ENCODE measurements at regions not wholly inside any gene's neighbourhood (a gene's known extent, or its start where the extent isn't known, plus 50 kb on each side); places are given as distances from the start of the nearest gene placed in this dataset.

- TF ChIP-seq CSRNP3 (CRISPR knock-in tag; IDR thresholded peaks at IDR 0.05): no peak
These were observed 515.4 kb downstream of the FUT8 start (continued) for GRCh38 chr14:65927931-65928356.

- ATAC-seq: no peak
- TF ChIP-seq ZFP3 (CRISPR knock-in tag; IDR thresholded peaks at IDR 0.05) (no peak), ZNF565 (CRISPR knock-in tag; conservative IDR thresholded peaks at IDR 0.05; ENCODE audit: low read depth) (no peak), TOX (CRISPR knock-in tag; IDR thresholded peaks at IDR 0.05; ENCODE audit: borderline replicate concordance) (no peak), POU6F1 (CRISPR knock-in tag; IDR thresholded peaks at IDR 0.05; ENCODE audit: borderline replicate concordance, low read depth) (no peak), ZFP30 (CRISPR knock-in tag; IDR thresholded peaks at IDR 0.05) (no peak), PATZ1 (CRISPR knock-in tag; IDR thresholded peaks at IDR 0.05; ENCODE audit: borderline replicate concordance) (no peak), PPARA (CRISPR knock-in tag; IDR thresholded peaks at IDR 0.05; ENCODE audit: borderline replicate concordance) (no peak), OSR1 (CRISPR knock-in tag; IDR thresholded peaks at IDR 0.05) (no peak), ZC3H10 (CRISPR knock-in tag; IDR thresholded peaks at IDR 0.05) (no peak), ZNF70 (CRISPR knock-in tag; IDR thresholded peaks at IDR 0.05) (no peak), SNAI2 (CRISPR knock-in tag; IDR thresholded peaks at IDR 0.05) (no peak), ZNF8 (CRISPR knock-in tag; IDR thresholded peaks at IDR 0.05) (no peak), CSRNP3 (CRISPR knock-in tag; IDR thresholded peaks at IDR 0.05) (no peak), CSDC2 (CRISPR knock-in tag; IDR thresholded peaks at IDR 0.05) (no peak), ISL1 (CRISPR knock-in tag; IDR thresholded peaks at IDR 0.05) (no peak), RARB (CRISPR knock-in tag; IDR thresholded peaks at IDR 0.05) (no peak), GLIS3 (CRISPR knock-in tag; IDR thresholded peaks at IDR 0.05) (no peak)
These were observed 516.5 kb downstream of the FUT8 start for GRCh38 chr14:65928995-65929394.

GRCh38 chr14:65933400-65934069 lies 521.0 kb downstream of the FUT8 start:
- no peak for ATAC-seq
- TF ChIP-seq PATZ1 (CRISPR knock-in tag; IDR thresholded peaks at IDR 0.05; ENCODE audit: borderline replicate concordance) (no peak), ZNF8 (CRISPR knock-in tag; IDR thresholded peaks at IDR 0.05) (no peak)

GRCh38 chr14:65934070-65934435 lies 521.5 kb downstream of the FUT8 start:
- ATAC-seq: no peak
- no peak for TF ChIP-seq ZFP3 (CRISPR knock-in tag; IDR thresholded peaks at IDR 0.05)
- TF ChIP-seq ZNF70 (CRISPR knock-in tag; IDR thresholded peaks at IDR 0.05): no peak
- TF ChIP-seq CSRNP3 (CRISPR knock-in tag; IDR thresholded peaks at IDR 0.05): no peak
- no peak for TF ChIP-seq ZNF8 (CRISPR knock-in tag; IDR thresholded peaks at IDR 0.05)
- no peak for TF ChIP-seq CREB5 (CRISPR knock-in tag; IDR thresholded peaks at IDR 0.05; ENCODE audit: low read depth)
- no peak for TF ChIP-seq BACH2 (CRISPR knock-in tag; IDR thresholded peaks at IDR 0.05; ENCODE audit: borderline replicate concordance)
- TF ChIP-seq ZFP30 (CRISPR knock-in tag; IDR thresholded peaks at IDR 0.05): no peak
- no peak for TF ChIP-seq TSHZ2 (CRISPR knock-in tag; IDR thresholded peaks at IDR 0.05)
- no peak for TF ChIP-seq RARB (CRISPR knock-in tag; IDR thresholded peaks at IDR 0.05)
- TF ChIP-seq ZNF565 (CRISPR knock-in tag; conservative IDR thresholded peaks at IDR 0.05; ENCODE audit: low read depth): no peak
- TF ChIP-seq SNAI2 (CRISPR knock-in tag; IDR thresholded peaks at IDR 0.05): no peak

Measured in SK-N-SH treated with all-trans-retinoic acid at 6 μM for 48 hours (cell line).